Choroid plexus epithelial cell (primary cell): ENCODE measurements at regions not wholly inside any gene's neighbourhood (a gene's known extent, or its start where the extent isn't known, plus 50 kb on each side); places are given as distances from the start of the nearest gene placed in this dataset.

Source experiments
- DNase-seq: peaks from one replicate; pipeline ENCODE4 v3.0.0-alpha.2; 2010; ENCODE audit warnings: low read depth
- H3K4me3 ChIP-seq: 2 replicates; pipeline ENCODE4 v1.5.1; 2011; ENCODE audit warnings: low read depth, mild to moderate bottlenecking, control low read depth, low read length, moderate library complexity
- TF ChIP-seq, protein P1 (sequence below): conservative IDR thresholded peaks from 2 replicates; pipeline ENCODE4 v1.5.1; 2011; ENCODE audit warnings: low read depth, mild to moderate bottlenecking, control low read depth, inconsistent platforms, low read length, moderate library complexity

- no peak for DNase-seq
- H3K4me3 ChIP-seq: no peak overlapping the region
- TF ChIP-seq, protein P1, sequence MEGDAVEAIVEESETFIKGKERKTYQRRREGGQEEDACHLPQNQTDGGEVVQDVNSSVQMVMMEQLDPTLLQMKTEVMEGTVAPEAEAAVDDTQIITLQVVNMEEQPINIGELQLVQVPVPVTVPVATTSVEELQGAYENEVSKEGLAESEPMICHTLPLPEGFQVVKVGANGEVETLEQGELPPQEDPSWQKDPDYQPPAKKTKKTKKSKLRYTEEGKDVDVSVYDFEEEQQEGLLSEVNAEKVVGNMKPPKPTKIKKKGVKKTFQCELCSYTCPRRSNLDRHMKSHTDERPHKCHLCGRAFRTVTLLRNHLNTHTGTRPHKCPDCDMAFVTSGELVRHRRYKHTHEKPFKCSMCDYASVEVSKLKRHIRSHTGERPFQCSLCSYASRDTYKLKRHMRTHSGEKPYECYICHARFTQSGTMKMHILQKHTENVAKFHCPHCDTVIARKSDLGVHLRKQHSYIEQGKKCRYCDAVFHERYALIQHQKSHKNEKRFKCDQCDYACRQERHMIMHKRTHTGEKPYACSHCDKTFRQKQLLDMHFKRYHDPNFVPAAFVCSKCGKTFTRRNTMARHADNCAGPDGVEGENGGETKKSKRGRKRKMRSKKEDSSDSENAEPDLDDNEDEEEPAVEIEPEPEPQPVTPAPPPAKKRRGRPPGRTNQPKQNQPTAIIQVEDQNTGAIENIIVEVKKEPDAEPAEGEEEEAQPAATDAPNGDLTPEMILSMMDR: no peak
These were observed 157.9 kb upstream of the RAB4A start for GRCh38 chr1:229112832-229113548.

DNA sequence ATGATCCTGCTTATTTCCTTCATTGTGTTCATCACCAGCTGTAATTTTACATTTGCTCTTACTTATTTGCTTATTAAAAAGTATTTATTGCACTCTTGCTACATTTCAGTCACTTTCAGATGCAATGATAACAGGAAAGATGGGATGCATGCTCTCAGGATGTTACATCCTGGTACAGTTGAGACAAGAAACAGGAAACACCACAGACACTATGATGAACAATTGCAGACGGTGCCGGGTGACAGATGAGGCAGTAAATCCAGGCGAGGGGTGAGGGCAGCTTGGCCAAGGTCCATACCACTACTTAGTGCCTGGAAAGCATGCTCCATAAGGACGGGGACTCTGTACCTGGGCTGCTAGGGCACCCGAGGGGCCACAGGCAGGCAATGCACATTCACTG, 156.6 kb upstream of the RAB4A start:
- H3K4me3 ChIP-seq: no peak overlapping the region
- peak; percentile 22 for DNase-seq
- TF ChIP-seq, protein P1: no peak

- TF ChIP-seq, protein P1: no peak
- peak; percentile 23 for DNase-seq
- no peak overlapping the region for H3K4me3 ChIP-seq
These were observed 156.0 kb upstream of the RAB4A start for GRCh38 chr1:229114850-229115365.

GRCh38 chr1:229116114-229116513, 154.8 kb upstream of the RAB4A start:
- no peak overlapping the region for H3K4me3 ChIP-seq
- no peak for DNase-seq
- TF ChIP-seq, protein P1: no peak

GRCh38 chr1:229117664-229118300, 153.1 kb upstream of the RAB4A start:
- no peak overlapping the region for H3K4me3 ChIP-seq
- TF ChIP-seq, protein P1: no peak
- DNase-seq: no peak

DNA sequence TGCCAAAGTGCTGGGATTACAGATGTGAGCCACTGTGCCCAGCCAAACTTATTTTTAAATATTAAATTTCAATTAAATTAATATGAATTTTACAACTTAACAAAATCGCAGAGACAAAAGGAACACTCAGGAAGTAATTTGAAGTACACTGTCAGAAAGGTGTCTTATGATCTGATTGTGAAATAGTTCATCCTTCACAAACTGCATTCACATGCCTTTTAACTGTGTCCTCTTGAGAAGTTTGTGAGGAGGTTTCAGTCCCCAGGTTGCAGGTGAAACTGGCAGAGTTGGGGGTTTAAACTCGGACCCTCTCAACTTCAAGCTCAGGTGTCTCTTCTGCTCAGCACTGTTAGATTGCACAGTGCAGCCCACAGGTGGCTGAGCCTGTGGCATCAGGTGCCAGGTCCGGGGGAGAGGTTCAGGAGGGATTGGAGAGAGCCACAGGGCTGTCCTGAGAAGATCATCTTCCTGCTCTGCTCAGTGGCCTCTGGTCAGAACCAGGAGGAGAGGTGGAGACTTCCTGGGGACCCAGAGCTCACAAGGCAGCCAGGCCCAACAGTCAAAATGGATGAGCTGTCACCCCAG, 152.3 kb upstream of the RAB4A start:
- TF ChIP-seq, protein P1: no peak
- no peak for DNase-seq
- H3K4me3 ChIP-seq: no peak overlapping the region
